GM13977 (cell line): ENCODE measurements at regions not wholly inside any gene's neighbourhood (a gene's known extent, or its start where the extent isn't known, plus 50 kb on each side); places are given as distances from the start of the nearest gene placed in this dataset.
"Not testable (repeated sequence)": the region's sequence is repeated elsewhere in the genome, so short reads cannot be mapped to it uniquely, and the experiment has no call there.

Source experiments
- DNase-seq: peaks from one replicate; pipeline ENCODE4 v3.0.0; 2012; ENCODE audit warnings: low spot score
- in situ Hi-C: fragments of 300-500 bp; cut with MboI; formaldehyde crosslinking; loops from one replicate; pipeline ENCODE4 v1.12.0; 2022; ENCODE audit warnings: low sequenced_read_pairs, low pct_unique_long_range_greater_than_20kb, mixed read lengths, inconsistent platforms; ENCODE audit not compliant: unreplicated experiment

DNA sequence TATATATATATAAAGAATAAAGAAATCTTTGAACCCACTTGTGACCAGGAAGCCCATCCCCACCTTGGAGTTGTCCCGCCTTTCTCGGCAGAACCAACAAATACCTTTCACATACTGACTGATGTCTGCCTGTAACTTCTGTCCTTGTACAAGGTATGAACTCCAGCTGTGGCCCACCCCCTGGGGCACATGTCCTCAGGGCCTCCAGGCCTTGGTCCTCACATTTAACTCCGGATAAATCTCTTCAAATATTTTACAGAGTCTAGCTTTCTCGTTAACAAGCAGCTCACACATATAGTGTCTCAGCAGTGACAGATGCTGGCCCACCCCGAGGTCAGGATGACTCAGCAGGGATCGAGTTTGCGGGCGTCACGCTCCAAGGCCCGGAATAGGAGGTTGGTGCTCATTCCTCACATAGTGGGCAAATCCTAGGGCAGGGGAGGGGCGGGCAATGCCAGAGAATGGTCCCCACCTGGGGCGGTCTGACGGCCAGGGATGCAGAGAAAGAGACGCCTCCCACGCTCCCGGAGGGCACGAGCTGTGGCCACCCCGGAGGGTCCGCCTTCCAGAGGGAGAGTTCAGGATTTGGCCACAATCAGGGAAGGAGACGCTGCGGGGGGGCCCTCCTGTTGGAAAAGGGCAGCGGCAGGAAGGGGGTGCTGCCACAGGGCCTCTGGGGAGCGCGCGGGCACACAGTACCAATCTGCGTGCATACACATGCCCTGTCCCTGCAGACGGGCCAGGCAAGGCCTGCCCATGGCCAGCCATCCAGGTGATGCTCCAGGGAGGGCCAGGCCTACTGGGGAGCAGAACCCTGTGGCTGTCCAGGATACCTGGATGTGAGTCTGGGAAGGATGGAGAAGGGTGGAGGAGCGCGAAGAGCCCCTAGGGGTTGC is 87.8 kb upstream of the METTL9 start:
- in situ Hi-C loops, DNase-seq: not testable (repeated sequence)

GRCh38 chr16:21512280-21513192 is 86.8 kb upstream of the METTL9 start:
- in situ Hi-C loops, DNase-seq: not testable (repeated sequence)

DNA sequence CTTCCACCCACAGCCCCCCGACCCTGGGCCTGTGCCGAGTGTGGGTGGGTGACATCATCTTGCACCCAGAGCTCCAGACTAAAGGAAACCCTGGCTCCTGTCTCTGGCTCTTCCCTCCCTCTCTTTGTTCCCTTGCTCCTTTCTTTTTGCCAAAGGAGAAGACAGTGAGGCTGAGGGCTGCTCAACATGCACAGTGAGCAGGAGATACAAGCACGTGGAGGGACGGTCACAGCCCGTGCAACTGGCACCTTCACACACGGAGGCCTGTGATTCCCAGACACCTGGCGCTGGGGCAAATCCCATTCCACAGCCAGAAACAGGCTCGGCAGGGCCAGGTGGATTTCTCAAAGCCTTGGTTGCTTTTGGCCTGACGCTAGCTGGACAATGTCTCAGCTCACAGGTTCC is 86.0 kb upstream of the METTL9 start:
- in situ Hi-C loops, DNase-seq: not testable (repeated sequence)

GRCh38 chr16:21513812-21514473 is 85.4 kb upstream of the METTL9 start:
- in situ Hi-C loops, DNase-seq: not testable (repeated sequence)

DNA sequence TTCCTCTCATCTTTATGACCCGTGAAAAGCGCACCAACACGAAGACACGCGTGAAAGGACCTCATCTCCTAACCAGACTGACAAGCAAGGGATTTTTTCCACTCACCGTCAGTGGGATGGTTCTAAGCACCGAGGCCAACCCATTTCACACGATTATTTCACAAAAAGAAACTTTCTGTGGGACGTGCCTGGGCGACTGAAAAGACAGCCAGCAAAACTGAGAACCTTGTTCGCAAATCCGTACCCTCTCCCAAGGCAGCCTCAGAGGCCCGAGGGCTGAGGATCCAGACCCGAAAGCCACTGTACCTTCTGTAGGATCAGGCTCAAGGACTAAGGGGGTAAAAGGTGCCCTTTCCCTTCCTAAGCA is 84.9 kb upstream of the METTL9 start:
- in situ Hi-C loops, DNase-seq: not testable (repeated sequence)

GRCh38 chr16:21516705-21517040 is 82.7 kb upstream of the METTL9 start:
- in situ Hi-C loops, DNase-seq: not testable (repeated sequence)

GRCh38 chr16:21517263-21517662 is 82.1 kb upstream of the METTL9 start:
- DNase-seq, in situ Hi-C loops: not testable (repeated sequence)

GRCh38 chr16:21519361-21520133 is 79.8 kb upstream of the METTL9 start:
- in situ Hi-C loops, DNase-seq: not testable (repeated sequence)

GRCh38 chr16:21520134-21521047 is 79.0 kb upstream of the METTL9 start:
- peak; percentile 92 for DNase-seq
- in situ Hi-C loops = not testable (repeated sequence)

- DNase-seq, in situ Hi-C loops: not testable (repeated sequence)
Observed at GRCh38 chr16:21521048-21521389, 78.4 kb upstream of the METTL9 start.

DNA sequence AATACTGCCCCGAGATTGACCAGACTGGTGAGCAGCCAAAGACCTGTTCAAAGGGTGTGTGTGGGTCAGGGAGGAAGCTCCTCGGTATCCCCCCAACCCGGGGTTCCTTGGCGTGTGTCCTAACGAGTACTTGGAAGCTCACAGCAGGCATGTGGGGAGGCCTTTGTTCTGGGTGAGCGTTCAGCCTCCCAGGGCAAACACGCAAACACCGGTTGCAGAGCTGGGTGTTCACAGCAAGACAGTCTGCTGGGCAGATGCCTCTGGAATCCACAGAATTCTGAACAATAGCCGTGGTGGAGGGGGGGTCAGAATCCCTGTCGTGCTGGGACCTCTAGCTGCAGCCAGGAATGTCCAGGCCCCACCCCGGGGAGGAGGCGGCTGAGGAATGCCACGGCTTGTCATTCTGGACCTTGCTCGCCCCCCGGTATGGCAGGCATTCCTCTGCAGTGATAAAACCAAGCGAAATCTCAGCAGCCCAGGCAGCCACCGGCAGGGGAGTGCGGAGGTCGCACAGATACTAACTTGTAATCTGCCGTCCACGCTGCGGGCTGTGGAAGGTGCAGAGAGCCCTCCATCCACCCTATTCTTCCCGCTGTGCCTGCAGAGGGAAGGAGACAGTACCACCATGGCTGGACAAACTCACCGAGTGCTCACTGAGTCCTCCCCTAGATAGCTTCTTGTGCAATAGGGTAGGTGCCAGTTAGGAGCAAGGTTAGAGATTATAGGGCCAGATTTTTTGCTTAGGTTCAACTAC is 77.8 kb upstream of the METTL9 start:
- DNase-seq, in situ Hi-C loops: not testable (repeated sequence)

GRCh38 chr16:21522846-21523245 is 76.5 kb upstream of the METTL9 start:
- in situ Hi-C loops, DNase-seq: not testable (repeated sequence)
